ENCODE measurements at regions not wholly inside any gene's neighbourhood (a gene's known extent, or its start where the extent isn't known, plus 50 kb on each side); places are given as distances from the start of the nearest gene placed in this dataset.

DNA sequence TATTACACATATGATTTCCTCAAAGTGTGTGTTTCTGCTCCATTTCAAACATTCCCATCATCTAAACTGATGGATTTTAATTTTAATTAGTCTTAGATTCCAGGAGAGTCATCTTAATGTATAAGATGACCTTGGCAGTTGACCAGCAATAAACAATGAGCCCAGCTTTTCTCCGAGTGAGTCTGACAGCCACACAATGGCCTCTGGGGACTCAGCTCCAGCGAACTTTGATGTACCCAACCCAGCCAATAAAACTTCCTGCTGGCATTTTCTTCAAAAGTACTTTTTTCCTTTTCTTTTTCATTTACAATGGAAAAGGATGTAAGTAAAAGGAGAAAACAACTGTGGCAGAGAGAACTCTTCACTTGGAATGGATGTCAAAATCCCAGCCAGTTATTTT is 139.1 kb upstream of the CTBP2 start:
- TF ChIP-seq REST (IDR thresholded peaks at IDR 0.05; ENCODE audit: low read depth, low read length) (no peak), CTCF (IDR thresholded peaks at IDR 0.05) (no peak), USF2 (IDR thresholded peaks at IDR 0.05; ENCODE audit: borderline replicate concordance, low read depth, low read length) (no peak), YY1 (IDR thresholded peaks at IDR 0.05; ENCODE audit: low read depth) (no peak), POLR2AphosphoS5 (IDR thresholded peaks at IDR 0.05; ENCODE audit: low read depth, low read length) (no peak), TAF1 (IDR thresholded peaks at IDR 0.05; ENCODE audit: borderline replicate concordance, low read depth, low read length) (no peak), TCF12 (IDR thresholded peaks at IDR 0.05) (no peak), EP300 (IDR thresholded peaks at IDR 0.05; ENCODE audit: borderline replicate concordance in 1 of 2, low read depth in 1 of 2, low read length in 1 of 2) (no peak), SIN3A (IDR thresholded peaks at IDR 0.05; ENCODE audit: borderline replicate concordance, low read depth, low read length) (no peak), TEAD4 (IDR thresholded peaks at IDR 0.05; ENCODE audit: borderline replicate concordance, insufficient read depth) (no peak), RXRA (IDR thresholded peaks at IDR 0.05; ENCODE audit: borderline replicate concordance, low read depth) (no peak), FOXJ3 (CRISPR knock-in tag; IDR thresholded peaks at IDR 0.05) (no peak)

Data from SK-N-SH (cell line).